CD4-positive, alpha-beta T cell treated with Interleukin-1 beta for 1 hour (primary cell): ENCODE measurements at regions not wholly inside any gene's neighbourhood (a gene's known extent, or its start where the extent isn't known, plus 50 kb on each side); places are given as distances from the start of the nearest gene placed in this dataset.

Experiments
- DNase-seq, 2 donors: peaks; one replicate each; pipeline ENCODE4 v3.0.0-alpha.2; 2020 to 2022

- no peak for DNase-seq
These were observed 1112.3 kb downstream of the KCNT2 start for GRCh38 chr1:195495720-195496635.

DNA sequence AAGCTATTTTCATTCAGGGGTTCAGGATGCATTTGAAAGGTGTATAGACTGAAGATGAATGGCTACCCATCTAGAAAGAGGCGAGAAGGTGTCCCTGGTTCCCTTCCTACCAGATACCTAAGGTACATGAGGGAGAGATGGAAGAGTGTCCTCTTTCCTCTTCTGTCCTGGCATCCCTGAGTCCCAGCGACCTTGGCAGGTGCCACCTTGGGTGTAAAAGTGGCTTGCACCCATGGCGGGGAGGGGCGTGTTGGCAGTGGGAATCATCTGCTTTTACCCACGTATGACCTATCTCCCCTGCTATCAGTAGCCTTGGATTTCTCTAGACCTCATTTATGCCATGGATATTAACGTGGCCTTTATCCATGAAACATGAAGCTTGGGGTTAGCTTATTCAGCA is 1126.1 kb downstream of the KCNT2 start:
- no peak for DNase-seq

DNA sequence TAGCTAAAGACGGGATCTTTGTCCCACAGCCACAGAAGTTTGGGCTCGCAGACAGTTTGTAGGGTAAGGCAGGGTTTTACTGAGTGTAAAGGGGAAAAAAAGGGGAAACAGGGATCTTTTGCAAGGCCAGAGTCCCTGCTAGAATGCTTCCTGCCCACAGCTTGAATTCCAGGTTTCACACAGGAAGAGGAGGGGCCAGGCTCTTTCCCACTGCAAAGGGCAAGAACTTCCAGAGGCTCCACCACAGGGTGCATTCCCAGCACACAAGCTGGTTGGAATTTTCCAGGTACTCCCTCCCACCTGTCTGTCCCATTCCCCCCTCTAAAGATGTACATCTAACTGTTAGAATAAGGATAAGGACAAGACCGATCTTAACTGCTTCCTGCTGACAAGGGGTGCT is 1126.9 kb downstream of the KCNT2 start:
- DNase-seq, result no peak

- DNase-seq, result no peak
These were observed 1132.7 kb downstream of the KCNT2 start for GRCh38 chr1:195475568-195475967.

- no peak for DNase-seq
These were observed 1135.9 kb downstream of the KCNT2 start for GRCh38 chr1:195472291-195472690.

DNA sequence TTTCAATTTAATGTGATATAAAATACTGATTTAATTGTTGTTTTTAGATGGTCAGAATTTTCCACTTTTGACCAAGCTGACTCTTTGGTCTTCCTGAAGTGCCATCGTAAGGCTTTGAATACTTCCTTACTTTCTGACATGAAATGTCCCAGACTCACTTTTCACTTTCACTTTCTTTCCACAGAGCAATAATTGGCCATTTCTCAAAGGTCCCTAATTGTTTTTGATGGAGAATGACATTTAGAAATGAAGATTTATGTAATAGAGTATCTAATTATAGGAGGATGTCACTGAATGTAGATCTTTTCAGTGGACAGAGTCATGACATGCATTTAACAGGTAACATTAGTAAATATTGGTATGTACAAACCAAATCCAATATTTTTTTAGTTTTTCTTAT is 1141.6 kb downstream of the KCNT2 start:
- DNase-seq, result no peak

GRCh38 chr1:195462646-195463045 is 1145.6 kb downstream of the KCNT2 start:
- no peak for DNase-seq

DNA sequence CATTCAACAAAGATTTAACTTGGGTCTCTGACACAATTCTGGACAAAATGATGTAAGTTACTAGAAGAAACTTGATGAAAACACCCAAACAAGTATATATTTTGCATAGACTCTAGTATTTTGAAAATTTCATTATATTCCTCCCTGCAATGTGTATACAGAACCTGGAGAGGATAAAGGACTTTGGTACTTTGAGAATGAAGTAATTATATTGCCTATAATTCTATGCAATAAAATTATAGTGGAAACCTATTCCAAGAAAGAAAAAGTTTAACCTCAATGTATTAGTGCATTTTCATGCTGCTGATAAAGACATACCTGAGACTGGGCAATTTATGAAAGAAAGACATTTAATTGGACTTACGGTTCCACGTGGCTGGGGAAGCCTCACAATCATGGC is 1146.1 kb downstream of the KCNT2 start:
- no peak for DNase-seq

GRCh38 chr1:195458365-195458764 is 1149.9 kb downstream of the KCNT2 start:
- no peak for DNase-seq

DNA sequence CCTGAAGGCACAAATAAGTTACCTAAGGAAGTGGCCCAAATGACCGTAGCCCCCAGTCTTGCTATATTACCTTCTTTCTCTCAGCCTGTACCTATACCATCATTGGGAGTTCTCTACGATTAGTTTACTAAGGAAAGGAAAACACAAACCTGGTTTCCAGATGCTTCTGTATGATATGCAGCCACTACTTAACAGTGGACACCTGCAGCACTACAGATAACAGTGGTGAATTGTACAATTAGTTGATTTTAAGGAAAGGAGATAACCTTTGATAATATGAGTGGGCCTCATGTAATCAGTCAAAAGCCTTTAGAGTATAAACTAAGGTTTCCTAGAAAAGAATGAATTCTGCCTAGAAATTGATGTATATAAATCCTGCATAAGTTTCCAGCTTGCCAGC is 1157.4 kb downstream of the KCNT2 start:
- no peak for DNase-seq

GRCh38 chr1:195439661-195440060 is 1168.6 kb downstream of the KCNT2 start:
- DNase-seq, result no peak

DNA sequence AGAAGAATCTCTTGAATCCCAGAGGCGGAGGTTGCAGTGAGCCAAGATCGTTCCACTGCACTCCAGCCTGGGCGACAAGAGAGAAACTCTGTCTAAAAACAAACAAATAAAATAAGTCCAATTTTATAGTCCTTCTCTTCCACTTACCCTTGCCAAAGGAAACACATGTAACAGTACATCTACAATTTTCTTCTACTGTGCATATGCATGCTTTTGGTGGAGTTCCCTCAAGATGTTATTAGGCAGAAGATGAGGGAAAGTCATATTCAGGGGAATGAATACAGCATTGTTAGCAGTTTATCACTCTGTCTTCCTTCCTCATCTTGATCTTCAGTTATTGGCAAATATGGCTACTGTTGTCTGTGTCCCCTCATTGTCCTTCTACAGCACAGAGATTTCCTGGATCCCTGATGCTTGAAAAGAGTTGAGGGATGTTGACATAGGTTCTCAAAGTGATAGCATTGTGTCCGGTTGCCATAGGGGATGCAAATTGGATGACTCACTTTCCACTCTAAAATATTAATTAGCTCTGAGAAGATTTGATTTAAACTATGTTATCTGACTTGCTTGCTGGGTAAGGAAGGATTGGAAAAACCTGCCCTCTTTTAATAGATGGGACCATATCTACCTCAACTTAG is 1173.6 kb downstream of the KCNT2 start:
- DNase-seq, result no peak

- DNase-seq, result no peak
These were observed 1177.4 kb downstream of the KCNT2 start for GRCh38 chr1:195430826-195431225.

- no peak for DNase-seq
These were observed 1179.3 kb downstream of the KCNT2 start for GRCh38 chr1:195428927-195429326.

- no peak for DNase-seq
These were observed 1192.7 kb downstream of the KCNT2 start for GRCh38 chr1:195415584-195415983.

- DNase-seq, result no peak
These were observed 1213.7 kb downstream of the KCNT2 start for GRCh38 chr1:195394567-195394966.

DNA sequence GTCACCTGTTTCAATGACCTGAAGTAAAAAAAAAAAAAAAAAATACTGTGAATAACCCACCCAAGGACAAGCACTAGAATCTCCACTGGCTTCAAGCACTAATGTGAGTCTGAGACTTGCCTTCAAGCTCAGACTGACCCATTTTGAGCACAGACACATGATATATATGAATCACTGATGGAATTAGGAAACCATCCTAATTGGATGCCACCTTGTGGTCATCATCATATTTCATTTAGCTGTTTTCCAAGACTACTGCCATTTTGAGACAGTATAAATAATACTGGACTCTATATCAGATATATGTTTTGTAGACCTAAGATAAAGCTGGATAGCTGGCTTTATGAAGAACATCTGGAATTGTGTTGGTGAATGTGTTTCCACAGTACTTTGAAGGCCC is 1232.0 kb downstream of the KCNT2 start:
- DNase-seq, result no peak

- DNase-seq, result no peak
These were observed 1234.4 kb downstream of the KCNT2 start for GRCh38 chr1:195373856-195374255.

DNA sequence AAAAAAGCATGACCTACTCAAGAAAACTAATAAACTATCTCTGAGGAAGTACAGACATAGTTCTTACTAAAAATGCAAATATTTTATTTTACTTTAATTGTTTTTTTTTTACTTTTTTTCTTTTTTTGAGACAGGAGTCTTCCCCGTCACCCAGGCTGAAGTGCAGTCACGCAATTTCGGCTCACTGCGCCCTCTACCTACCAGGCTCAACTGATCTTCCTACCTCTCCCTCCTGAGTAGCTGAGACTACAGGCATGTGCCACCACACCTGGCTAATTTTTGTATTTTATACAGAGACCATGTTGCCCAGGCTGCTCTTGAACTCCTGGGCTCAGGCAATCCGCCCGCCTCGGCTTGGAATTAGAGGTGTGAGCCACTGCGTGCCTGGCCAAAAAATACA is 1263.1 kb downstream of the KCNT2 start:
- DNase-seq, result no peak

GRCh38 chr1:195337646-195338045 is 1270.6 kb downstream of the KCNT2 start:
- DNase-seq, result no peak

GRCh38 chr1:195336812-195337211 is 1271.4 kb downstream of the KCNT2 start:
- DNase-seq, result no peak

DNA sequence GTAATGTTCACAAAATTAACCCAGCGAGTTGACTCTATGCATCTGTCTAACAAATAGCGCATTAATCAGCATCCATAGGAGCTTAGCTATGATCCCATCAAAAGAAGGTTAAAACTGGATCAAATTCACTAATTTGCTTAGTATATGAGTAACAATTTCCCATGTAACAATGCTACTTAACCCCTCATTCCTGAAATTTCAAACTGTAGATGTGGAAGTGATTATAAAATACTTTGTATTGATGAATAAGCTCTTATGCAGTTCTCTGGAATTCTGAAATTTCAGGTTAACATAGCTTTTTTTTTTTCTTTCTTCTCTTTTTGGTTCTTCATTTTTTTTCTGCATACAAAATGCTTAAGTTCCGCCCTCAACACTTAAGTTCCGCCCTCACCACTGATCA is 1272.7 kb downstream of the KCNT2 start:
- DNase-seq, result no peak

DNA sequence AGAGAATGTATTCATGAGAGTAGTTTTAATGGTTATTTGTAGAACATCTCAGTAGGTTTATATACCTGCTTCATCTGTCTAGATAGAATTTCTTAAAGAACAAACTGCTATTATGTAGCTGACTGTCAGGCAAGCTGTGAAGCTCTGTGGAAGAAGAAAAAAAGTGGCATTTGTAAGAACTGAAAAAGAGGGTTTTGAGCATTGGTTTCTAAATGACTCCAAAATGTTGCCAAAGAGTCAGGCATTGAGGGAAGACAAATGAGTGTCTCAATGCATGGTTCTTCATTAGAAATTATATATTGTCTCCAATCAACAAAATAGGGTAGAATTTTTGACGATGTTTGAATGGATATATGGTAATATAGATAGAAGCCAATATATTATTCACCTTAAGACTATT is 1276.1 kb downstream of the KCNT2 start:
- DNase-seq, result no peak

- no peak for DNase-seq
These were observed 1279.6 kb downstream of the KCNT2 start for GRCh38 chr1:195328681-195329080.

- no peak for DNase-seq
These were observed 1280.1 kb downstream of the KCNT2 start for GRCh38 chr1:195328102-195328501.
